Activated B cell treated with CpG ODN at 0.5 μM for 24 hours (primary cell): ENCODE measurements at regions not wholly inside any gene's neighbourhood (a gene's known extent, or its start where the extent isn't known, plus 50 kb on each side); places are given as distances from the start of the nearest gene placed in this dataset.
A peak's percentile ranks its signal among the peaks of the same experiment; 100 is the strongest.

Experiments
- ATAC-seq: fragments of 200-7000 bp; cut with Tn5 transposase; one replicate; pipeline ENCODE4 v1.10.0; 2021; ENCODE audit warnings: low read depth, mild to moderate bottlenecking, moderate library complexity
- CTCF ChIA-PET: fragments of 350-600 bp; sonication (Branson Sonifier 250); formaldehyde crosslinking; loops from one replicate; lab custom pipeline; 2021; ENCODE audit warnings: antibody characterized with exemption; lab: Charles Lee
- POLR2A ChIA-PET: fragments of 350-600 bp; sonication (Branson Sonifier 250); formaldehyde crosslinking; loops from one replicate; lab custom pipeline; 2021; ENCODE audit warnings: antibody characterized with exemption; lab: Charles Lee
- DNase-seq: peaks from one replicate; pipeline ENCODE4 v3.0.0; 2022
- H3K27ac Mint-ChIP-seq: one replicate; pipeline ENCODE4 v1.8.0; 2020; ENCODE audit warnings: mixed read lengths
- H3K27me3 Mint-ChIP-seq: one replicate; pipeline ENCODE4 v1.8.0; 2021; ENCODE audit warnings: mixed read lengths
- H3K36me3 Mint-ChIP-seq: one replicate; pipeline ENCODE4 v1.8.0; 2021; ENCODE audit warnings: low read depth, mixed read lengths
- H3K4me1 Mint-ChIP-seq: one replicate; pipeline ENCODE4 v1.8.0; 2021; ENCODE audit warnings: mixed read lengths
- H3K4me3 Mint-ChIP-seq: one replicate; pipeline ENCODE4 v1.8.0; 2020; ENCODE audit warnings: mild to moderate bottlenecking, mixed read lengths
- H3K9me3 Mint-ChIP-seq: one replicate; pipeline ENCODE4 v1.8.0; 2020; ENCODE audit warnings: mixed read lengths
- intact Hi-C: fragments of 100-400 bp; cut with micrococcal nuclease; formaldehyde crosslinking; loops from one replicate; pipeline ENCODE4 v1.15.1; 2024
- TF ChIP-seq, protein P1 (sequence below): fragments of 200-600 bp; IDR thresholded peaks from one replicate; pipeline ENCODE4 v1.8.0; 2022; ENCODE audit warnings: antibody characterized with exemption, mild to moderate bottlenecking

DNA sequence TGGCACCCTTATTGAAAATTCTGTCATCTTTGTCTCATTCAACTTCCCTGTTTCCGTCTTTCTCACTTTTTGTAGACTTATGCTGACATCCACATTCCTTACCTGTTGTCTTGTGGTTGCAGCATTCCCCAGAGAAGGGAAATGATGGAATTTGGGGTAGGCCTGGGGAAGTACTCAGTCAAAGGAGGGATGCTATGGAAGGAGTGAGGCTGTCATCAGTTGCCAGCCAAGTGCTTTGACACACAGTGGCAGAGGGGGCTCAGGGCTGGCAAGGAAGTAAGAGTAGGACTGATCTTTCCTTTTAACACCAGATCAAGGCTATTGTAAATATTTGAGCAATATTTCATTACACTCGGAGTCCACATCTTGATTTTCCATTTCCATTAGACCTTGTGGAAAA lies 64.4 kb downstream of the RPLP1 start:
- CTCF ChIA-PET = interaction anchor here (1.2 kb wide), 1 partner anchor 1205 kb away, joined by 3 read pairs; no protein-coding TSS in a partner anchor

DNA sequence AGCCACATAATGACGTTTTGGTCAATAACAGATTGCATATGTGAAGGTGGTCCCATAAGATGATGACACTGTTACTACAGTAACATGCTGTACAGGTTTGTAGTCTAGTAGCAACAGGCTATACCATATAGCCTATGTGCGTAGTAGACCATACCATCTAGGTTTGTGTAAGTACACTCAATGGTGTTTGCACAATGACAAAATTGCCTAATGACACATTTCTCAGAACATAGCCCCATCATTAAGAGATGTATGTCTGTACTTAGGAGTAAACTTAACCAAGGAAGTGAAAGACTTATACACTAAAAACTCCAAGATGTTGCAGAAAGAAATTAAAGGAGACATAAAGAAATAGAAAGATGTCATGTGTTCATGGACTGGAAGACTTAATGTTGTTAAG lies 66.2 kb downstream of the RPLP1 start:
- Mint-ChIP-seq H3K27me3 (peaks cover 18% of the 10 kb centered on the region), H3K4me3 (no peak overlapping the region), H3K4me1 (no peaks in the 10 kb centered on the region), H3K36me3 (no peaks in the 10 kb centered on the region), H3K9me3 (peaks cover 4% of the 10 kb centered on the region), H3K27ac (no peak overlapping the region)
- DNase-seq (no peak), ATAC-seq (no peak)
- CTCF ChIA-PET = no interaction called here
- POLR2A ChIA-PET = no interaction called here
- intact Hi-C loops = no loop called here
- TF ChIP-seq, protein P1, sequence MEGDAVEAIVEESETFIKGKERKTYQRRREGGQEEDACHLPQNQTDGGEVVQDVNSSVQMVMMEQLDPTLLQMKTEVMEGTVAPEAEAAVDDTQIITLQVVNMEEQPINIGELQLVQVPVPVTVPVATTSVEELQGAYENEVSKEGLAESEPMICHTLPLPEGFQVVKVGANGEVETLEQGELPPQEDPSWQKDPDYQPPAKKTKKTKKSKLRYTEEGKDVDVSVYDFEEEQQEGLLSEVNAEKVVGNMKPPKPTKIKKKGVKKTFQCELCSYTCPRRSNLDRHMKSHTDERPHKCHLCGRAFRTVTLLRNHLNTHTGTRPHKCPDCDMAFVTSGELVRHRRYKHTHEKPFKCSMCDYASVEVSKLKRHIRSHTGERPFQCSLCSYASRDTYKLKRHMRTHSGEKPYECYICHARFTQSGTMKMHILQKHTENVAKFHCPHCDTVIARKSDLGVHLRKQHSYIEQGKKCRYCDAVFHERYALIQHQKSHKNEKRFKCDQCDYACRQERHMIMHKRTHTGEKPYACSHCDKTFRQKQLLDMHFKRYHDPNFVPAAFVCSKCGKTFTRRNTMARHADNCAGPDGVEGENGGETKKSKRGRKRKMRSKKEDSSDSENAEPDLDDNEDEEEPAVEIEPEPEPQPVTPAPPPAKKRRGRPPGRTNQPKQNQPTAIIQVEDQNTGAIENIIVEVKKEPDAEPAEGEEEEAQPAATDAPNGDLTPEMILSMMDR = no peak

More for the DNA sequence above, 64.4 kb downstream of the RPLP1 start:
- POLR2A ChIA-PET = no interaction called here
- peaks cover 31% of the 10 kb centered on the region for H3K27me3 Mint-ChIP-seq
- ATAC-seq (no peak), DNase-seq (no peak)
- intact Hi-C loops = no loop called here
- H3K4me3 Mint-ChIP-seq = no peak overlapping the region
- peaks cover 4% of the 10 kb centered on the region for H3K9me3 Mint-ChIP-seq
- no peaks in the 10 kb centered on the region for H3K4me1 Mint-ChIP-seq
- no peaks in the 10 kb centered on the region for H3K36me3 Mint-ChIP-seq
- TF ChIP-seq, protein P1 = no peak
- H3K27ac Mint-ChIP-seq = no peak overlapping the region

DNA sequence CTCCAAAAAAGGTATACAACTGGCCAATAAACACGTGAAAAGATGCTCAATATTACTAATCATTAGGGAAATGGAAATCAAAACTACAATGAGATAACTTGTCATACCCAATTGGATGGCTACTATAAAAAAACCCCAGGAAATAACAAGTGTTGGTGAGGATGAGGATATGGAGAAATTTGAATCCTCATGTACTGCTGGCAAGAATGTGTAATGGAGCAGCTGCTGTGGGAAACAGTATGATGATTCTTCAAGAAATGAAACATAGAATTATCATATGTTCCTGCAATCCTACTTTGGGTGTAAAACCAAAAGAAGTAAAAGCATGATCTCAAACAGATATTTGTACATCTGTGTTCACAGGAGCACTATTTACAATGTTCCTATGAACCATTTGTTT lies 67.4 kb downstream of the RPLP1 start:
- H3K4me1 Mint-ChIP-seq = no peaks in the 10 kb centered on the region
- H3K36me3 Mint-ChIP-seq = no peaks in the 10 kb centered on the region
- TF ChIP-seq, protein P1 = no peak
- CTCF ChIA-PET = no interaction called here
- H3K4me3 Mint-ChIP-seq = no peak overlapping the region
- POLR2A ChIA-PET = no interaction called here
- no peak overlapping the region for H3K27ac Mint-ChIP-seq
- intact Hi-C loops = loop anchor here (5.0 kb wide), 2 partner anchors 207 to 332 kb away; no protein-coding TSS in a partner anchor
- no peak for DNase-seq
- H3K9me3 Mint-ChIP-seq = peaks cover 4% of the 10 kb centered on the region
- peaks cover 14% of the 10 kb centered on the region for H3K27me3 Mint-ChIP-seq
- ATAC-seq = no peak

DNA sequence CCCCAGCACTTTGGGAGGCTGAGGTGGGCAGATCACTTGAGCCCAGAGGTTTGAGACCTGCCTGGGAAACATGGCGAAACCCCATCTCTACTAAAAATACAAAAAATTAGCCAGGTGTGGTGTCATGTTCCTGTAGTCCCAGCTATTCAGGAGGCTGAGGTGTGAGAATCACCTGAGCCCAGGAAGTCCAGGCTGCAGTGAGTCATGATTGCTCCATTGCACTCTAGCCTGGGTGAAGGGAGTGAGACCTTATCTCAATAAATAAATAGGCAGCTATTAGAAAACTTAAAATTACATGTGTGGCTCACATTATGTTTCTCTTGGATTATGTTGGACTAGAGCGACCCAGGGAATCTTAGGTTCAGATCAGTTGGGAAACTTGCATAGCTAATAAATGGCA lies 69.7 kb downstream of the RPLP1 start:
- DNase-seq = no peak
- no peak overlapping the region for H3K4me3 Mint-ChIP-seq
- H3K27ac Mint-ChIP-seq = no peak overlapping the region
- ChIA-PET POLR2A (interaction anchor here (0.9 kb wide), 1 partner anchor 577 kb away, joined by 3 read pairs; no protein-coding TSS in a partner anchor), CTCF (interaction anchor here (1.0 to 1.8 kb wide), 3 partner anchors 46 to 1200 kb away, joined by 3 to 8 read pairs (median 5); no protein-coding TSS in a partner anchor)
- ATAC-seq = no peak
- H3K27me3 Mint-ChIP-seq = peaks cover 12% of the 10 kb centered on the region
- H3K4me1 Mint-ChIP-seq = no peaks in the 10 kb centered on the region
- H3K9me3 Mint-ChIP-seq = no peaks in the 10 kb centered on the region
- H3K36me3 Mint-ChIP-seq = no peaks in the 10 kb centered on the region
- intact Hi-C loops = loop anchor here (2.0 to 5.0 kb wide), 3 partner anchors 205 to 574 kb away; partner anchors contain the start of gene TLE3
- TF ChIP-seq, protein P1 = no peak

DNA sequence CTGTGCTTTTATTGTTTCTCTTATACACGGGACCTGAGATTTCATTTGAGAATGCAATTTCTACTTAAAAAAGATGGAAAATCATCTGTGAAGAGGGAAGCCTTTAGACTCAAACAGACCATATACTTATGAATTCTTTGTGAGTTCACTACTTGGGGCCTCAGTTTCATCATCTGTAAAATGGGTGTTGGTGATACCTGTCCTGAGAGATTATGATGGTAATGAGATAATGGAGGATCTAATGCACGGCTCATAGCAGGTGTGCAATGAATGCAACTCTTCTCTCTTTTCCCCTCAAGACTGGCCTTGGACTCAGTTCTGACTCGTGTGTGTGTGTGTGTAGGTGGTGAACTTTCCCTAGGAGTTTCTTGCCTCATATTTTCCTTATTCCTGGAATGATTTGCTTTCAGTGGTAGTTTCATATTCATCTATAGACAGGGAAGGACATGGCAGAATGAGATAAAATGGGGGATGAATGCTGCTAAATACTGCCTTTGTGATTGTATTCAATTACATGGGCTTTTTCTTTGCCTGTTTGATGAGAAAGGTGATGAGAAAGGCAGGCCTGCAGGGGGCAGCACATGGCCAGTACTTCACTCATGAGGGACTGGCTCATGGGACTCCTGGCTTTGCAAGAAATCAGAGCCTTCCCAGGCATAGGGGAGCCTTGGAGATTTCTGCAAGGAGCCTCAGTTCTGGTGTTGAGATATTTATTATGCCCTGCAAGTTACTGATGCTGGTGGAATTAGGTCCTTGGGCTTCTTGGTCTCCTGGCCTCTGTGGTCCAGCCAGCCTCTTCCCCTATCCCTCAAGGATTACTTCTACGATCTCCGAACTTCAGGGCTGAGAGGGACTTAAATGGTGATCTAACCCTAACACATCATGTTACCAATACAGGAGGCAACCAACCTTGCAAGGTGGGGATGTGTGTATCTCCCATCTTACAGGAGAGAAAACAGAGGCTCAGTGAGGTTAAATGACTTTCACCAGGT lies 70.7 kb downstream of the RPLP1 start:
- H3K27me3 Mint-ChIP-seq = peaks cover 12% of the 10 kb centered on the region
- peak; percentile 32 for DNase-seq
- H3K9me3 Mint-ChIP-seq = no peaks in the 10 kb centered on the region
- no peaks in the 10 kb centered on the region for H3K36me3 Mint-ChIP-seq
- H3K4me3 Mint-ChIP-seq = no peak overlapping the region
- peak; percentile 42 for ATAC-seq
- TF ChIP-seq, protein P1 = no peak
- ChIA-PET POLR2A (no interaction called here), CTCF (interaction anchor here (1.0 to 1.8 kb wide), 3 partner anchors 47 to 1200 kb away, joined by 3 to 8 read pairs (median 5); no protein-coding TSS in a partner anchor)
- H3K27ac Mint-ChIP-seq = no peak overlapping the region
- no peaks in the 10 kb centered on the region for H3K4me1 Mint-ChIP-seq
- intact Hi-C loops = loop anchor here (1.0 to 5.0 kb wide), 6 partner anchors 204 to 989 kb away; partner anchors contain the start of gene TLE3
